NCI-H2081 treated with DMSO at 0.1 percent for 48 hours (cell line): ENCODE measurements at regions not wholly inside any gene's neighbourhood (a gene's known extent, or its start where the extent isn't known, plus 50 kb on each side); places are given as distances from the start of the nearest gene placed in this dataset.

Source experiments
- DNase-seq: peaks from one replicate; lab custom pipeline; 2025; lab: John Stamatoyannopoulos, UW

- DNase-seq: no peak
Measured at GRCh38 chr1:221632072-221632471, 109.8 kb downstream of the DUSP10 start.

DNA sequence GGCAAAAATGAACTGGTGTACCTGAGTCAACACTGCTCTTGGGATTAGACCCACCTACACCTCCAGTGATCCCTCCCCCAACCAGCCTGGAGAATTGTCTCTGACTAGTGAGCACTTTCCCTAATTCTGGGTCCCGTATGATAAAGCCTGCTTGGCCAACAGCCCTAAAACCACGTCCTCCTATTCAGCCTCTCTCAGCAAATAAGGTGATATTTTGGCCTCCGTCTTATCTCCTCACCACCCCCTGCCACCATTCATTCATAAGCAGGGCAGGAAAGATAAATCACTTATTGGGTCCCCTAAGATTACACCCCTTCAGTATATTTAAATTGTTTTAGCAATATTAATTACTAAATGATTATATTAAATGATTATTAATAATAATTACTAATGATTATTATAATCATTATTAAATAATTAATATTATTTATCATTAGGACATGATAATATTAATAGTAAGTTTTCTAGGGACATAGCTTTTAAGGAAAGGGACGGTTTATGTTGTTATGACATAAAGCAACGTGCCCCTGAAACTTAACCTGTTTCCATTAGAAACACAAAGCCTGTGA, 108.0 kb downstream of the DUSP10 start:
- DNase-seq: no peak

DNA sequence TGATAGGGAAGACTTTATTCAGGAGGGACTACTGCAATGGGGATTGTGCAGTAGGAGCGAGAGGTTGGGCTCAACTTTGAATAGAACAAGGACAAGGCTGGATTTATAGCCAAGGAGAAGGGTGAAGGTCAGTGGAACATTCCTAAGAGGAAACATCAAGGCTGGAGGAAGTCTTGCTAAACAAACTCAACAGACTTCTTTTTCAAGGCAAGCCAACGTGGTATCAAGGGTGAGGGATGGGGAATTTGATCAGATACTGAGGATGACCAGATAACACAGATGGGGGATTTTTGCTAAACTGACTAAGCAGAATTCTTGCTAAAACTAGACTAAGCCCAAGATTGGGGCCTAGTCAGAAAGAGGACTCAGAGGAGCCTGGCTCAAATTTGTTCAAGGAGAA, 107.3 kb downstream of the DUSP10 start:
- no peak for DNase-seq

- no peak for DNase-seq
Measured at GRCh38 chr1:221635305-221635704, 106.6 kb downstream of the DUSP10 start.

GRCh38 chr1:221636096-221636495, 105.8 kb downstream of the DUSP10 start:
- no peak for DNase-seq

GRCh38 chr1:221636967-221637366, 104.9 kb downstream of the DUSP10 start:
- DNase-seq: no peak

- no peak for DNase-seq
Measured at GRCh38 chr1:221637641-221638041, 104.2 kb downstream of the DUSP10 start.

DNA sequence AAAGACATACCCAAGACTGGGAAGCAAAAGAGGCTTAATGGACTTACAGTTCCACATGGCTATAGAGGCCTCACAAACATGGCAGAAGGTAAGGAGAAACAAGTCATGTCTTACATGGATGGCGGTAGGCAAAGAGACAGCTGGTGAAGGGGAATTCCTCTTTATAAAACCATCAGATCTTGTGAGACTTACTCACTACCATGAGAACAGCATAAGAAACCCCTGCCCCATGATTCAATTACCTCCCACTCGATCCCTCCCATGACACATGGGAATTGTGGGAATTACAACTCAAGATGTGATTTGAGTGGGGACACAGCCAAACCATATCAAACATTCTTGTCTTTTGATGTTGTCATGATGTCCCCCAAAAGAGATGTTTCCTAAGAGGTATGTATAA, 103.3 kb downstream of the DUSP10 start:
- DNase-seq: no peak

DNA sequence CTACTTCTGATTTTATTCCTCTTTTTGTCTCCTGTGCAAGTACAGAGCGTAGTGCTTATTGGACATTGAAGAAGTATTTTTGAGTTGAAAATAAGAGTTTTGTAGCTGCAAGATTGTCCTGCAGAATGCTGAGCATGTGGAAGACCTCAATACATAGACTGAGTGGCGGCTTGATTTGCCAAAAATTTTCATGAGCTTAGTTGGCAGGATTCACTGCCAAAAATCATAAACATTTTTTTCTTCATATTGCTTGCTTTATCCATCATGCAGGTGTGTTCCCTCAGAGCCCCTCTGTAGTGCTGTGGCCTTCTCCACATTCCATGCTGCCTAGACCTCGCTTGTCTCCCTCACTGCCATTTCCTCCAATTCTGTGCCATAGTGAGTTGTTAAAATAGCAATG, 100.1 kb downstream of the DUSP10 start:
- DNase-seq: no peak

- no peak for DNase-seq
Measured at GRCh38 chr1:221643404-221644144, 98.3 kb downstream of the DUSP10 start.

- DNase-seq: no peak
Measured at GRCh38 chr1:221644145-221644448, 97.8 kb downstream of the DUSP10 start.

- no peak for DNase-seq
Measured at GRCh38 chr1:221644663-221645258, 97.1 kb downstream of the DUSP10 start.

DNA sequence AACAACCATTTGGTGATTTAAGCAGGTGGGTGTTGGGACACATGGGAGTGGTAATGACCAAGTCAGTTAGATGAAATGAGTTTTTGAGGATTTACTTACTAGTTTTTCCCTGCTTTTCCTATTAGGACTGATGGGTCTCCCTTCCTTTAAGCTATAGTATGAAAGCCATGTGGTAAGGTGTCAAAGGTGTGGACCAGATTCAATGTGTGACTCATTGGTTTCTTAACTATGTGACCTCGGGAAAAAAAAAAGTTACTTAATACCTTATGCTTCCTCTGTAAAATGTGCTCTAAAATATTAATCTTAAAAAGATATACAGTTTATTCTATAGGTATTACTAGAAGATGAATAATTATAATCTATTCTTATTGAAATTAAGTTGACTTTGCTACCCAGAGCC, 93.7 kb downstream of the DUSP10 start:
- DNase-seq: no peak
